Gastroesophageal sphincter (tissue), 3 donors: ENCODE measurements at regions not wholly inside any gene's neighbourhood (a gene's known extent, or its start where the extent isn't known, plus 50 kb on each side); places are given as distances from the start of the nearest gene placed in this dataset.

Experiments
- EP300 ChIP-seq: sonication (generic); formaldehyde crosslinking; IDR thresholded peaks from one replicate; pipeline ENCODE4 v1.6.1; 2017; ENCODE audit warnings: antibody characterized with exemption, mild to moderate bottlenecking
- POLR2A ChIP-seq, 2 donors: fragments of 450-650 bp; IDR thresholded peaks; one replicate each; pipeline ENCODE4 v1.6.1; 2017; ENCODE audit warnings: antibody characterized with exemption in 2 of 2, mild to moderate bottlenecking in 2 of 2, moderate library complexity in 1 of 2
- POLR2AphosphoS5 ChIP-seq: sonication (generic); formaldehyde crosslinking; IDR thresholded peaks from one replicate; pipeline ENCODE4 v1.6.1; 2017; ENCODE audit warnings: antibody characterized with exemption
- TF ChIP-seq, protein P1 (sequence below), 4 experiments: fragments of 200-600 bp in 2 of 4; fragments of 450-650 bp in 2 of 4; sonication (generic) in 1 of 4; IDR thresholded peaks; one replicate each; pipeline ENCODE4 v1.5.1; 2017 to 2019; ENCODE audit warnings: antibody characterized with exemption in 4 of 4, mild to moderate bottlenecking in 2 of 4, moderate library complexity in 2 of 4

- TF ChIP-seq POLR2A (IDR thresholded peaks at IDR 0.05), result no peak
- TF ChIP-seq, protein P1, sequence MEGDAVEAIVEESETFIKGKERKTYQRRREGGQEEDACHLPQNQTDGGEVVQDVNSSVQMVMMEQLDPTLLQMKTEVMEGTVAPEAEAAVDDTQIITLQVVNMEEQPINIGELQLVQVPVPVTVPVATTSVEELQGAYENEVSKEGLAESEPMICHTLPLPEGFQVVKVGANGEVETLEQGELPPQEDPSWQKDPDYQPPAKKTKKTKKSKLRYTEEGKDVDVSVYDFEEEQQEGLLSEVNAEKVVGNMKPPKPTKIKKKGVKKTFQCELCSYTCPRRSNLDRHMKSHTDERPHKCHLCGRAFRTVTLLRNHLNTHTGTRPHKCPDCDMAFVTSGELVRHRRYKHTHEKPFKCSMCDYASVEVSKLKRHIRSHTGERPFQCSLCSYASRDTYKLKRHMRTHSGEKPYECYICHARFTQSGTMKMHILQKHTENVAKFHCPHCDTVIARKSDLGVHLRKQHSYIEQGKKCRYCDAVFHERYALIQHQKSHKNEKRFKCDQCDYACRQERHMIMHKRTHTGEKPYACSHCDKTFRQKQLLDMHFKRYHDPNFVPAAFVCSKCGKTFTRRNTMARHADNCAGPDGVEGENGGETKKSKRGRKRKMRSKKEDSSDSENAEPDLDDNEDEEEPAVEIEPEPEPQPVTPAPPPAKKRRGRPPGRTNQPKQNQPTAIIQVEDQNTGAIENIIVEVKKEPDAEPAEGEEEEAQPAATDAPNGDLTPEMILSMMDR (IDR thresholded peaks at IDR 0.05), result no peak
- TF ChIP-seq POLR2AphosphoS5, result no peak
- TF ChIP-seq EP300, result no peak
Observed at GRCh38 chr11:104476898-104477297, 313.0 kb upstream of the PDGFD start.
